ENCODE measurements at regions not wholly inside any gene's neighbourhood (a gene's known extent, or its start where the extent isn't known, plus 50 kb on each side); places are given as distances from the start of the nearest gene placed in this dataset.

DNA sequence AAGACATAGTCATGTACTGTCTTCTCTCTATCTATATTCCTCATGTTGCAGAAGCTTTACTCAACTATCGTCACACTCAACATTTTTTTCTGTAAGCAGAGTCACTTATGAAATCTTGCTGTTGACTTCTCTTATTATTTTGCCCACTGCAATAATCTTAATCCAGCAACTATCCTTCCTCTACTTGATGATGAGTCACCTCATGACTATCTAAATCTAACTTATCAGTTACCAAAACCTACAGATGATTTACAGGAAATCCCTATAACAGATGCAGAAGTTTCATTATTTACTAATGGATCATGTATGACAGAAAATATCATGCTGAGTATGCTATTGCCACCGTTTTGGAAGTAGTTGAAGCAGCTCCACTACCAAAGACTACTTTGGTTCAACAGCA is 378.9 kb downstream of the DUSP10 start:
- H2AFZ ChIP-seq (ENCODE audit: insufficient read depth, low read depth, low read length, poor library complexity, severe bottlenecking), result no peak overlapping the region
- no peaks in the 10 kb centered on the region for H4K20me1 ChIP-seq (ENCODE audit: control insufficient read depth, insufficient read depth, low read length, poor library complexity, severe bottlenecking)
- no peak for DNase-seq
- Mint-ChIP-seq H3K4me3 (no peak overlapping the region), H3K9me3 (ENCODE audit: insufficient read depth) (no peaks in the 10 kb centered on the region), H3K27ac (no peak overlapping the region), H3K27me3 (peaks cover 20% of the 10 kb centered on the region), H3K4me1 (no peaks in the 10 kb centered on the region)
- no peak overlapping the region for H3K4me2 ChIP-seq (replicated peaks; ENCODE audit: low read depth, low read length, poor library complexity, severe bottlenecking)
- H3K27me3 ChIP-seq (replicated peaks in 1 of 4; ENCODE audit: control extremely low read depth in 1 of 4, control insufficient read depth in 3 of 4, insufficient read depth in 4 of 4, low read length in 3 of 4), result peaks cover 0 to 6% (median 2%) of the 10 kb centered on the region in 4 experiments
- H3K36me3 ChIP-seq (replicated peaks in 1 of 2; ENCODE audit: control extremely low read depth in 1 of 2, control insufficient read depth in 1 of 2, extremely low read depth in 1 of 2, insufficient read depth in 2 of 2, low read length in 1 of 2), result no peaks in the 10 kb centered on the region
- no peak overlapping the region for H3K9ac ChIP-seq (ENCODE audit: low read length)
- ChIA-PET CTCF (no interaction called here), POLR2A (no interaction called here)
- H3K4me3 ChIP-seq (ENCODE audit: control extremely low read depth in 1 of 5, extremely low read depth in 1 of 5, insufficient read depth in 1 of 5, low read depth in 2 of 5, low read length in 4 of 5), result no peak overlapping the region
- H3K79me2 ChIP-seq (ENCODE audit: control insufficient read depth, insufficient read depth, low read length), result no peaks in the 10 kb centered on the region
- TF ChIP-seq EZH2 (IDR thresholded peaks at IDR 0.05; ENCODE audit: borderline replicate concordance, insufficient read depth, low read depth, low read length, poor library complexity, severe bottlenecking) (no peak), CTCF (IDR thresholded peaks at IDR 0.05) (no peak)
- intact Hi-C loops (cut with micrococcal nuclease), result no loop called here
- no peaks in the 10 kb centered on the region for H3K4me1 ChIP-seq (ENCODE audit: control insufficient read depth in 2 of 2, insufficient read depth in 2 of 2, low read length in 2 of 2)
- peaks cover 0 to 1% (median 0%) of the 10 kb centered on the region in 3 donors for H3K9me3 ChIP-seq (ENCODE audit: control extremely low read depth in 1 of 3, control insufficient read depth in 2 of 3, insufficient read depth in 1 of 3, low read length in 2 of 3)
- WGBS (ENCODE audit: insufficient coverage), result no CpG with 5 or more reads among the region's 2 CpGs
- no peak for ATAC-seq (ENCODE audit: low read depth)
- H3K27ac ChIP-seq (ENCODE audit: low read length in 2 of 2), result no peak overlapping the region

GRCh38 chr1:221366495-221367110 is 375.3 kb downstream of the DUSP10 start:
- no peak overlapping the region for H3K9ac ChIP-seq (ENCODE audit: low read length)
- H3K9me3 Mint-ChIP-seq (ENCODE audit: insufficient read depth), result no peaks in the 10 kb centered on the region
- ChIA-PET CTCF (no interaction called here), POLR2A (no interaction called here)
- H3K4me1 ChIP-seq (ENCODE audit: control insufficient read depth in 2 of 2, insufficient read depth in 2 of 2, low read length in 2 of 2), result no peaks in the 10 kb centered on the region
- H3K79me2 ChIP-seq (ENCODE audit: control insufficient read depth, insufficient read depth, low read length), result no peaks in the 10 kb centered on the region
- no peak for DNase-seq
- WGBS (ENCODE audit: insufficient coverage), result no CpG with 5 or more reads among the region's 3 CpGs
- no peaks in the 10 kb centered on the region for H4K20me1 ChIP-seq (ENCODE audit: control insufficient read depth, insufficient read depth, low read length, poor library complexity, severe bottlenecking)
- no peak overlapping the region for H3K27ac ChIP-seq (ENCODE audit: low read length in 2 of 2)
- TF ChIP-seq EZH2 (IDR thresholded peaks at IDR 0.05; ENCODE audit: borderline replicate concordance, insufficient read depth, low read depth, low read length, poor library complexity, severe bottlenecking), result no peak
- no peak for TF ChIP-seq CTCF (IDR thresholded peaks at IDR 0.05)
- no peak overlapping the region for H3K4me3 ChIP-seq (ENCODE audit: control extremely low read depth in 1 of 5, extremely low read depth in 1 of 5, insufficient read depth in 1 of 5, low read depth in 2 of 5, low read length in 4 of 5)
- H3K27me3 Mint-ChIP-seq, result peaks cover 22% of the 10 kb centered on the region
- no peaks in the 10 kb centered on the region for H3K36me3 ChIP-seq (replicated peaks in 1 of 2; ENCODE audit: control extremely low read depth in 1 of 2, control insufficient read depth in 1 of 2, extremely low read depth in 1 of 2, insufficient read depth in 2 of 2, low read length in 1 of 2)
- H3K4me1 Mint-ChIP-seq, result no peaks in the 10 kb centered on the region
- no peak overlapping the region for H3K27ac Mint-ChIP-seq
- no peak overlapping the region for H3K4me3 Mint-ChIP-seq
- peaks cover 0 to 1% (median 0%) of the 10 kb centered on the region in 3 donors for H3K9me3 ChIP-seq (ENCODE audit: control extremely low read depth in 1 of 3, control insufficient read depth in 2 of 3, insufficient read depth in 1 of 3, low read length in 2 of 3)
- no peak for ATAC-seq (ENCODE audit: low read depth)
- H2AFZ ChIP-seq (ENCODE audit: insufficient read depth, low read depth, low read length, poor library complexity, severe bottlenecking), result no peak overlapping the region
- H3K27me3 ChIP-seq (replicated peaks in 1 of 4; ENCODE audit: control extremely low read depth in 1 of 4, control insufficient read depth in 3 of 4, insufficient read depth in 4 of 4, low read length in 3 of 4), result peaks cover 0 to 6% (median 1%) of the 10 kb centered on the region in 4 experiments
- H3K4me2 ChIP-seq (replicated peaks; ENCODE audit: low read depth, low read length, poor library complexity, severe bottlenecking), result no peak overlapping the region
- intact Hi-C loops (cut with micrococcal nuclease), result no loop called here

Data from B cell (primary cell).